GM18517 (cell line): ENCODE measurements at regions not wholly inside any gene's neighbourhood (a gene's known extent, or its start where the extent isn't known, plus 50 kb on each side); places are given as distances from the start of the nearest gene placed in this dataset.

Experiments
- ATAC-seq: cut with Tn5 transposase; IDR thresholded peaks from one replicate; pipeline ENCODE4 v1.9.1; 2021; ENCODE audit warnings: mild to moderate bottlenecking, moderate library complexity; ENCODE audit not compliant: unreplicated experiment

DNA sequence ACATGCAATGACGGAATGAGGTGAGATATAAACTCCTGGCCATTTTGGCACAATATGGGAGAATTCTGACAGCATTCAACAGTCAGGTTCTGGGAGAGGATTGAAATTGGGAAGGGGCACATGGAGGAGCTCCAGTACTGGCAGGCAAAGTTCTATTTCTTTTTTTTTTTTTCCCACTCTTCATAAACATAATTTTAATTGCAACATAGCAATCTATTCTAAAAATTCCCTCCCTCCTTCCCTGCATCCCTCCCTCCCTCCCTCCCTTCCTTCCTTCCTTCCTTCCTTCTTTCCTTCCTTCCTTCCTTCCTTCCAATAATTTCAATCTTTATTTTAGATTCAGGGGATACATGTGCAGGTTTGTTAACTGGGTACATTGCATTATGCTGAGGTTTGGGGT is 93.2 kb downstream of the PTCSC3 start:
- ATAC-seq, result no peak

- ATAC-seq, result no peak
Observed at GRCh38 chr14:36078080-36078479, 98.4 kb downstream of the PTCSC3 start.

GRCh38 chr14:36076197-36076596 is 100.3 kb downstream of the PTCSC3 start:
- ATAC-seq, result no peak

- no peak for ATAC-seq
Observed at GRCh38 chr14:36075203-36075602, 101.3 kb downstream of the PTCSC3 start.

DNA sequence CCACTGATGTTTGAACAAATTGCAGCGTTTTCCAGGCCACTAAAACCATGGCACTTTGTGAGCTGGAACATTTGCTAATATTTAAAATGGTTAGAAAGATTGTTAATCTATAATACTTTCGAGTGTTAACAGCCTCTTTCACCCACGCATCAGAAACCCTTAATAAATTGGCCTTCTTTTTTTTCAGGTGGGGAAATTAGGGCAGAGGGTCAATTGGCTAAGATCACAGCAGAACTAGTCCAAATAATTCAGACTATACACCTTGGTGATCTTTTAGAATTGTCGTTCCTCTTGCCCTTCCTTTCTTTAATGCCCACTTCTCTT is 105.8 kb downstream of the PTCSC3 start:
- no peak for ATAC-seq

- no peak for ATAC-seq
Observed at GRCh38 chr14:36070031-36070719, 106.3 kb downstream of the PTCSC3 start.

- ATAC-seq, result peak; percentile 52
Observed at GRCh38 chr14:36069535-36069900, 107.0 kb downstream of the PTCSC3 start.

DNA sequence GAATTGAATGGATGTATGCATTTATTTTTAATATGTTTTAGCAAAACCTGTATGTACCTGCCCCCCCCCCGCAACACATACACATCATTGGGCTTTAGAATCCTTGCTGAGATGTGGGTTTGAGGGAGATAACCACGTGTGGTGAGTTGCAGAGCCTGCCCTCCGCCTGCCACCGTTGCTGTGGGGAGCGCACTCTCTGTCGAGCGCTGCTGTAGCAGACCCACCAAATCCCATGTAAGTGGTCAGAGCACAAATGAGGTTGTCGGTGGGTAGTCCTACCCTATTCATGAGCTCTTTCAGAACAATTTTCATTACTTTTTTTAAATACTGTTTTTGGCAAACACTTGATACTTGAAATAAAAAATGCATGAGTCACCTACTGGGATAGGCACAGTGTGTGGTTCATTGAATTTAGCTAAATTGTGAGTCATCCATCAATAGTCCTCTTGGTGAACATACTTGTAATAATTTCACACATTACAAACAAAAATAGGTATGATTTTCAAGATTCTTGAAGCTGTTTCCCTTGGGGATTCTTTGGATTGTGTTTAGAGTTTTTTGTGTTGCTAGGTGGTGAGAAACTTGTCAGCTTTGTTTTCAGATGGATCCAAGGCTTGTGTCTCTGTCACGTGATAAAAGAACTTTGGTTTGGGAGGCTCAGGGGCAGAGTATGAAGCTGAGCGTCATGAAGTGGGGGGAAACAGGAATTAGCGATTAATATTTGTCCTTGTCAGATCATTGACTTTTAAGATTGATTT is 107.6 kb downstream of the PTCSC3 start:
- no peak for ATAC-seq

DNA sequence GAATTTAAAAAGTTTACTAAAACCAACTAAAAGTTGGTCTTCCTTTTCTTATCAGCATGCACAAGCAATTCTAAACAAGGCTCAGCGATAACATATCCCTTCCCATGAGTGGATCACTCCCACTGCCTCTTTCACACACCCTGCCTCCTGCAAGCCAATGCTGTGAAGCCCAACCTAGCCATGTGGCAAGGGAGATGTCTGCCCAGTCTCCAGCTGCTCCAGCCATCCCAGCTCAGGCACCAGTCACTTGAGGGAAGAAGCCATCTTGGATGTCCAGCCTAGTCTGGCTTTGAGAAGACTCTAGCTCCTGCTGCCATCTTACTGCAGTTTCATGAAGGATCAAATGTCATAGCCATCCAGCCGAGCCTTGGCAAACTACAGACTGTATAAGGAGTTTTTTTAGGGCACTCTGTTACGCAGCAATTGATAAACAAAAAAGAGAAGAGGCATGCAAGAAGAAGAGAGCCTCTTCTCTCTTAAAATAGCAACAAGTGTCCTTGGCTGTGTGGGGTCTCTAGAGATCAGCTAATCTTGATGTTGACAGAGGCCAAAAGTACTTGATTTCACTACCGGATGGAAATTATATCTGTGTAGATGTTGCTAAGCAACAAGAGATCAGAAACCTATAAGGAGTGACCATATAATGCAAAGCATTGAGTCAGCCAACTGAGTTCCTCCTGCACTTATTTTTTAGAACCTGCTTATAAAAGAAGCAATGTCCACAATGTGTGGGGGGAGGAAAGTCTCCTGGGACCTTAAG is 108.9 kb downstream of the PTCSC3 start:
- ATAC-seq, result no peak

DNA sequence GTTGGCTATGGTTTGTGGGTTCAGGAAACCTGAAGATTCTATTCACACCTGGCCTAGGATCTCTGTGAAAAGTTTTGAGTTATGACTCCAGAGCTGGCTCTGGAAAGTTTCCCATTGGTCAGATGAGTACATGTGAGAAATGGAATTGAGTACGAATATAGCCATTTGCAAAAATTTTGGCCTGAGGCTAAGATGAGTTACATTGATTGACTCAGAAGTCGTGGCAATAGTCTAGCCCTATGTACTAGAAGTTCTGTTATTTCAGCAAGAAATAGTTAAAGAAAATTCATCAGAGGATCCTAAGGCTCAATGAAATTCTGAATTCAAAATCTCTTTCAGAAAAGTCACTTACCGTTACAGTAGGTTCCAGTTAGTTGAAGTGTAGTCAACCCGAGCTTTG is 109.9 kb downstream of the PTCSC3 start:
- no peak for ATAC-seq

DNA sequence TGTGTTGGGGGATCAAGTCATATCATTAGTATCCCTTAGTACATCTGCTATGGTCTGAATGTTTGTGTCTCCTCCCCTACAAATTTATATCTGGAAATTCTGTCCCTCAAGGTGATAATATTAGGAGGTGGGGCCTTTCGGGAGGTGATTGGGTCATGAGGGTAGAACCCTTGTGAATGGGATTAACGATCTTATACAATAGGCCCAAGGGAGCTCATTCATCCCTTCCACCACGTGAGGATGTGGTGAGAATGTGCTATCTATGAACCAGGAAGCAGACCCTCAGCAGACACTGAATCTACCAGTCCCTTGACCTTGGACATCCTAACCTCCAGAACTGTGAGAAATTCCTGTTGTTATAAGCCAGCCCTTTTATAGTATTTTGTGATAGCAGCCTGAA is 110.7 kb downstream of the PTCSC3 start:
- no peak for ATAC-seq

DNA sequence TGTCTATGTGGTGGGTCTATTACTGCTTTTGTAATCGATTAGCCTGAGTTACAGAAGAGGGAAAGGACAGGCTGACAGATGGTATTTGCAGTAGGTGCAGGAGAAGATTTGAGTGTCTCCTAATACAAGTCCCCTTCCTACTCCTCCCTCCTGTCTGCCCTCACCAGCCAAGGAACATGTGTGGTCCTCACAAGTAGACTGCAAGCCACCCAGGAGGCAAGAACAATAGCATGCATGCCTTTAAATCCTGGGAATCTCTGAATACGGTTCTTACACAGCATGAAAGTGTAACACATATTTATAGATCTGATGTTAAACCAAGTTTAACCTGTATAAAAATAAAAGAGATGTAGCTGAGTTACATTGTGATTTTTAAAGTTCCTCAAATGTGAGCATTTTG is 117.0 kb downstream of the PTCSC3 start:
- ATAC-seq, result no peak

DNA sequence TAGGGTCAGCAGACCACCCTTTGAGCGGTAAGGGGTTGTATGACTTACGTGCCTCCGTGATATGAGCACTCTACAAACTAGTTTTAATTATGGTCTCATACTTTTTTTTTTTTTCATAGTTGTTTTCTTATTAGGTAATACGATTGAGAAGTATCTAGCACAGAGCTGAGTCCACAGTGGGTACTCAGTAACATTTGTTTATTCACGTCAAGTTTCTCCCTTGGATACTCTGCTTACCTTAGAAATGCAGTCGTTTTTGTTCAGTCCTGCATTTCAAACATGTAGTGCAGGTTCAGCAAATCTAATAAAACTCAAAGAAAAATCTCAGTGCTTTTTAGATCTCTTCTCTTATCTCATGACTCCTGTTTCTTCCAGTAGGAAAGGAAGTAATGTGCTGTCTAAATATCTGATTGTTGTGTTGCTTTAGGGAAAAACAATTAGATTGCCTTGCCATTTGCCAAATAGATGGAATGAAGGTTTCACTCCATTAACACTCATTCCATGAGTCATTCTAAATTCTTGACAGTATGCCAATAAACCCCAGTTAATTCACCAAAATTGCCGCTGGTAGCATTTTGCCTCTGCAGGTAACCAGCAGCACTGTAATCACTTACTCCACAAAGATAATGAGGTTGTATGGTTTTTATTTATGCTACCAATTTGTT is 118.9 kb downstream of the PTCSC3 start:
- no peak for ATAC-seq

GRCh38 chr14:36056845-36057244 is 119.7 kb downstream of the PTCSC3 start:
- ATAC-seq, result no peak

DNA sequence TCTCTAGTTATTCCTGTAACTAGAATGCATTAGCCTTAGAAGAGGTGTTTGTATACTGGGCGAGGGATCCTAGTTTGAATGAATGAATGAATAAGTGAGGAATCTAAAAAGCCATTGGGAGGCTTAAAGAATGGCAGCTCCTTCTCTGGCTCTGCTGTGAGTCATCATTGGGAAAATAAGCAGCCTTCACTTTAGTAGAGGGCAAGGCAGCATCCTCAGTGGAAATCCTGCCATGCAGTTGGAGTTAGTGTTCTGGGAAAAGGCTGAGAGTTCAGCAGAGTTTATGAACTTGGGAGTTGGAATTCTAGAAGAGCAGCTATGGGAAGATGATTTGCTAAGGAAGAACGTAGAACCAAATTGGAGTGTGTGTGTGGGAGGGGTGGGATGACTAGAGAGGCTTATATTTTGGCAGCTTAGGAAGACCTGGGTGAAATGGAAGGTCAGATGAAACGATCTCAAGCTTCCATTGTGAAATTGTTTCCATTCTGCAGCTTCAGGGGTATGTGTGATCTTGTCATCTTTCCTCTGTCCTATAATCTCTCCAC is 120.8 kb downstream of the PTCSC3 start:
- no peak for ATAC-seq

GRCh38 chr14:36055052-36055378 is 121.5 kb downstream of the PTCSC3 start:
- ATAC-seq, result no peak

- no peak for ATAC-seq
Observed at GRCh38 chr14:36054353-36055051, 122.0 kb downstream of the PTCSC3 start.

DNA sequence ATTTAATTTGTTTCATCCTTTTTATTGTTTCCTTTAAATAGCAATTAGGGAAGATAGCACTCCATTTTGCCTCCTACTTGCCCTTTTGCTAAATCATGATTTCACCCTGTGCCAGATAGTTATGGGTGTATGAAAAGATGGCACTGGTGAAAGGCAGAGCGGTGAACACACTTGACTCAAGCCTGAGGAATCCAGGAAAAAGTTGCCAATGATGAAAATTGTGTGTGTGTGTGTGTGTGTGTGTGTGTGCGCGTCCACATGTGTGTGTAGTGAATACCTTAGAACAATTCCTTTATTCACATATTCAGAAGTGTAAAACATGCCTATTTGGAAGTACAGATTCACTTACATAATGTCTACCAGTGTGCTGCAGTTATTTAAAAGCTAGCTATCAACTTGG is 123.8 kb downstream of the PTCSC3 start:
- no peak for ATAC-seq

- ATAC-seq, result no peak
Observed at GRCh38 chr14:36052063-36052462, 124.5 kb downstream of the PTCSC3 start.

DNA sequence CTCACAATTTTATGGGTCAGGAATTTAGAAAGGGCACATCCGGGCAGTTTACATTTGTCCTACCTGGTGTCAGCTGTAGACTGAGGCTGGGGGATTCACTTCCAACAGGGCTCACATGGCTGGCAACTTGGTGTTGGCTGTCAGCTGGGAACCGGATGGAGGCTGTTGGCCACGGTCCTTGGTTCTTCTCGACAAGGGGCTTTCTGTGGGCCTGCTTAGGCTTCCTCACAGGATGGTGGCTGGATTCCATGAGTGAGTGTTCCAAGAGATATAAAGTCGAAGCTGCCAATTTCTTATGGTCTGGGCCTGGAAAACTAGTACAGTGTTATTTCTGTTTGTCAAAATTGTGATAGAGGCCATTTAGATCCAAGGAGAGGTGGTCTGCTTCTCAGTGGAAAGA is 127.9 kb downstream of the PTCSC3 start:
- no peak for ATAC-seq

- ATAC-seq, result no peak
Observed at GRCh38 chr14:36047912-36048311, 128.6 kb downstream of the PTCSC3 start.
